ENCODE measurements at regions not wholly inside any gene's neighbourhood (a gene's known extent, or its start where the extent isn't known, plus 50 kb on each side); places are given as distances from the start of the nearest gene placed in this dataset.

DNA sequence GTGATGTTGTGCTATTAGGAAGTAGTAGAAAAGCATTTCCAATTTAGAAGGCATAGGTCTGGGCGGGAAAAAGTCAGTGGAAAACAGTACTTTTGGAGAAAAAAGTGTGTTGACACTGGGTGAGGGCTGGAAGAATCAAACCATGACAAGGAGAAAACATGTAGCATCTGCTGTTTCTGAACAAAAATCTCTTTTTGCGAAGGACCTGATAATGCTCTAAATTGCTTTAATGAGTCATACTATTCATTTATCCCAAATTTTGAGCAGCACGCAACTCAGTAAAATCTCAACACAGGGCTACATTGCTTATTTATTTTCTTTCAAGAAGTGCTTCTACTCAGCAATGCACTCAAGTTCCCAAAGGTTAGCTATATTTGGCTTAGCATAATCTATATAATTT, 292.7 kb downstream of the DIPK2A start:
- no peaks in the 10 kb centered on the region for H3K9me3 Mint-ChIP-seq
- H3K23me2 ChIP-seq (ENCODE audit: insufficient read length, low read depth, low read length, poor library complexity, severe bottlenecking): no peaks in the 10 kb centered on the region
- H2BK20ac ChIP-seq (ENCODE audit: low read depth, low read length, poor library complexity, severe bottlenecking): no peak overlapping the region
- H3K4me2 ChIP-seq (ENCODE audit: insufficient read depth, insufficient read length, low read length): no peak overlapping the region
- H3K18ac ChIP-seq (ENCODE audit: insufficient read length, low read depth, low read length): no peak overlapping the region
- no peak overlapping the region for H2BK5ac ChIP-seq (ENCODE audit: insufficient read length, low read length)
- H3K4me3 Mint-ChIP-seq: no peak overlapping the region
- no peak overlapping the region for H2BK12ac ChIP-seq (ENCODE audit: insufficient read length, low read depth, low read length)
- TF ChIP-seq, protein P1, sequence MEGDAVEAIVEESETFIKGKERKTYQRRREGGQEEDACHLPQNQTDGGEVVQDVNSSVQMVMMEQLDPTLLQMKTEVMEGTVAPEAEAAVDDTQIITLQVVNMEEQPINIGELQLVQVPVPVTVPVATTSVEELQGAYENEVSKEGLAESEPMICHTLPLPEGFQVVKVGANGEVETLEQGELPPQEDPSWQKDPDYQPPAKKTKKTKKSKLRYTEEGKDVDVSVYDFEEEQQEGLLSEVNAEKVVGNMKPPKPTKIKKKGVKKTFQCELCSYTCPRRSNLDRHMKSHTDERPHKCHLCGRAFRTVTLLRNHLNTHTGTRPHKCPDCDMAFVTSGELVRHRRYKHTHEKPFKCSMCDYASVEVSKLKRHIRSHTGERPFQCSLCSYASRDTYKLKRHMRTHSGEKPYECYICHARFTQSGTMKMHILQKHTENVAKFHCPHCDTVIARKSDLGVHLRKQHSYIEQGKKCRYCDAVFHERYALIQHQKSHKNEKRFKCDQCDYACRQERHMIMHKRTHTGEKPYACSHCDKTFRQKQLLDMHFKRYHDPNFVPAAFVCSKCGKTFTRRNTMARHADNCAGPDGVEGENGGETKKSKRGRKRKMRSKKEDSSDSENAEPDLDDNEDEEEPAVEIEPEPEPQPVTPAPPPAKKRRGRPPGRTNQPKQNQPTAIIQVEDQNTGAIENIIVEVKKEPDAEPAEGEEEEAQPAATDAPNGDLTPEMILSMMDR (conservative IDR thresholded peaks at IDR 0.05): no peak
- no peaks in the 10 kb centered on the region for H3K79me1 ChIP-seq (ENCODE audit: insufficient read depth, low read depth, low read length, poor library complexity, severe bottlenecking)
- no peaks in the 10 kb centered on the region for H3K9me3 ChIP-seq (ENCODE audit: control insufficient read depth, low read depth, low read length)
- WGBS (ENCODE audit: extremely low coverage, insufficient read length, low lambda C conversion rate): no CpG with 5 or more reads among the region's 3 CpGs
- H3K27me3 Mint-ChIP-seq (ENCODE audit: low read depth): no peaks in the 10 kb centered on the region
- no peak overlapping the region for H3K27ac ChIP-seq (ENCODE audit: insufficient read length, low read depth, low read length)
- no peak overlapping the region for H2AK5ac ChIP-seq (ENCODE audit: insufficient read length, low read length)
- H4K91ac ChIP-seq (ENCODE audit: insufficient read length, low read depth, low read length): no peak overlapping the region
- no peak overlapping the region for H3K4ac ChIP-seq (ENCODE audit: low read depth, low read length)
- no peak overlapping the region for H4K8ac ChIP-seq (replicated peaks; ENCODE audit: insufficient read length, low read depth, low read length)
- no peaks in the 10 kb centered on the region for H3K36me3 Mint-ChIP-seq (ENCODE audit: insufficient read depth in 1 of 3, low read depth in 3 of 3)
- H4K5ac ChIP-seq (ENCODE audit: insufficient read length, low read depth, low read length): no peak overlapping the region
- H3K79me2 ChIP-seq (ENCODE audit: insufficient read depth, low read length): no peaks in the 10 kb centered on the region
- no peak overlapping the region for H3K27ac Mint-ChIP-seq
- no peak overlapping the region for H2BK15ac ChIP-seq (ENCODE audit: low read depth, low read length)
- no peaks in the 10 kb centered on the region for H3K27me3 ChIP-seq (ENCODE audit: insufficient read depth, low read length)
- no peaks in the 10 kb centered on the region for H3K4me1 Mint-ChIP-seq
- H3K23ac ChIP-seq (ENCODE audit: insufficient read length, low read depth, low read length): no peak overlapping the region
- H3K9ac ChIP-seq (ENCODE audit: extremely low read depth, insufficient read length, low read length): no peak overlapping the region
- no peaks in the 10 kb centered on the region for H4K20me1 ChIP-seq (ENCODE audit: control insufficient read depth, insufficient read depth, insufficient read length)
- no peaks in the 10 kb centered on the region for H3K4me1 ChIP-seq (ENCODE audit: insufficient read depth, low read length)
- H3K14ac ChIP-seq (ENCODE audit: insufficient read depth, low read length): no peak overlapping the region
- no peak overlapping the region for H2AFZ ChIP-seq (ENCODE audit: low read length)
- H2BK120ac ChIP-seq (ENCODE audit: low read depth, low read length, poor library complexity, severe bottlenecking): no peak overlapping the region
- H3T11ph ChIP-seq (ENCODE audit: low read length): no peak overlapping the region
- DNase-seq: no peak
- H3K56ac ChIP-seq (ENCODE audit: insufficient read length, low read depth, low read length): no peak overlapping the region

Data from H9 (cell line).